ENCODE measurements at regions not wholly inside any gene's neighbourhood (a gene's known extent, or its start where the extent isn't known, plus 50 kb on each side); places are given as distances from the start of the nearest gene placed in this dataset.

- 46 to 52% methylated on average over 22 of the region's 22 CpGs for WGBS, 2 donors
- no peak overlapping the region for H3K4me3 ChIP-seq (ENCODE audit: low read depth in 1 of 2, low read length in 2 of 2)
- H3K4me1 ChIP-seq (ENCODE audit: control insufficient read depth in 2 of 2, insufficient read depth in 2 of 2, low read length in 1 of 2) = no peaks in the 10 kb centered on the region
- peaks cover 0 to 3% of the 10 kb centered on the region in 2 donors for H3K9me3 ChIP-seq (ENCODE audit: control insufficient read depth in 2 of 2, insufficient read depth in 1 of 2, low read depth in 1 of 2, low read length in 1 of 2)
- no peaks in the 10 kb centered on the region for H3K36me3 ChIP-seq (ENCODE audit: control insufficient read depth in 2 of 2, insufficient read depth in 2 of 2, low read length in 1 of 2)
- H3K27ac ChIP-seq (ENCODE audit: low read depth in 2 of 2, low read length in 1 of 2) = no peak overlapping the region
- H3K27me3 ChIP-seq (ENCODE audit: control insufficient read depth in 1 of 2, insufficient read depth in 2 of 2, low read length in 2 of 2) = no peaks in the 10 kb centered on the region
These were observed 212.5 kb downstream of the CTTN start for GRCh38 chr11:70610566-70611565.

- Histone ChIP-seq H3K27ac (ENCODE audit: low read depth in 2 of 2, low read length in 1 of 2) (no peak overlapping the region), H3K9me3 (ENCODE audit: control insufficient read depth in 2 of 2, insufficient read depth in 1 of 2, low read depth in 1 of 2, low read length in 1 of 2) (peaks cover 0 to 3% of the 10 kb centered on the region in 2 donors), H3K36me3 (ENCODE audit: control insufficient read depth in 2 of 2, insufficient read depth in 2 of 2, low read length in 1 of 2) (no peaks in the 10 kb centered on the region), H3K4me1 (ENCODE audit: control insufficient read depth in 2 of 2, insufficient read depth in 2 of 2, low read length in 1 of 2) (no peaks in the 10 kb centered on the region), H3K27me3 (ENCODE audit: control insufficient read depth in 1 of 2, insufficient read depth in 2 of 2, low read length in 2 of 2) (no peaks in the 10 kb centered on the region), H3K4me3 (ENCODE audit: low read depth in 1 of 2, low read length in 2 of 2) (no peak overlapping the region)
- WGBS, 2 donors = 39 to 48% methylated on average over 14 of the region's 14 CpGs
These were observed 213.5 kb downstream of the CTTN start for GRCh38 chr11:70611821-70612220.

DNA sequence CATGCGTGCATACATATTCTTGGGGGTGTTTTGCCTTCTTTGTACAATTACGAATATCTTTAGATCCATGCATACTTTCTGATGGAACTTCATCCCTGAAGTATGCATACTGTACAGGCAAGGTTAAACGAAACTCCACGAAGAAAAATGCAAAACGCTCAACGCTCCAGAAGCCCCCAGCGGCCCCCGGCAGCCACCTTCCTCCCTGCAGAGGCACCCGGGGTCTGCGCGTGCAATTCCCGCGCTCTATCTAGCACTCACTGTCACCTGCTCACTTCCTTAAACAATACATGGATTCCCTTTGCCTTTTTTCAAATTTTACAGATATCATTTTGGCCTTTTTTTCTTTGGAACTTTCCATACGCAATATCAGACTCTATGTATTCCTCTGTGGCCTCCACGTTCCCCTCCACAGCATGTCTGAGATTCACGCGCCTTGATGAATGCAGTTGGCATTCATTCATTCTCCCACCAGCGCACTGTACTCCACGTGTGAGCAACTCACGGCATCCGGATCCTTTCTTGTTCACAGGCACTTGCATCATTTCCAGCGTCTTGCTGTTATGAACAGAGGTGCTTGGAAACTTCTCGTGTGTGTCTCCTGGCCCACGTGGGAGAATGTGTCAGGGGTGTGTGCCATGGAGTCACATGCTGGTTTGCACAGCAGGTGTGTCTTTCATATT lies 214.3 kb downstream of the CTTN start:
- WGBS, 2 donors = 79 to 83% methylated on average over 24 of the region's 24 CpGs
- no peak overlapping the region for H3K27ac ChIP-seq (ENCODE audit: low read depth in 2 of 2, low read length in 1 of 2)
- no peak overlapping the region for H3K4me3 ChIP-seq (ENCODE audit: low read depth in 1 of 2, low read length in 2 of 2)
- no peaks in the 10 kb centered on the region for H3K36me3 ChIP-seq (ENCODE audit: control insufficient read depth in 2 of 2, insufficient read depth in 2 of 2, low read length in 1 of 2)
- peaks cover 0 to 3% of the 10 kb centered on the region in 2 donors for H3K9me3 ChIP-seq (ENCODE audit: control insufficient read depth in 2 of 2, insufficient read depth in 1 of 2, low read depth in 1 of 2, low read length in 1 of 2)
- H3K27me3 ChIP-seq (ENCODE audit: control insufficient read depth in 1 of 2, insufficient read depth in 2 of 2, low read length in 2 of 2) = no peaks in the 10 kb centered on the region
- H3K4me1 ChIP-seq (ENCODE audit: control insufficient read depth in 2 of 2, insufficient read depth in 2 of 2, low read length in 1 of 2) = no peaks in the 10 kb centered on the region

- 82 to 86% methylated on average over 7 of the region's 7 CpGs for WGBS, 2 donors
- H3K9me3 ChIP-seq (ENCODE audit: control insufficient read depth in 2 of 2, insufficient read depth in 1 of 2, low read depth in 1 of 2, low read length in 1 of 2) = peaks cover 0 to 3% of the 10 kb centered on the region in 2 donors
These were observed 215.8 kb downstream of the CTTN start for GRCh38 chr11:70614034-70614681.

DNA sequence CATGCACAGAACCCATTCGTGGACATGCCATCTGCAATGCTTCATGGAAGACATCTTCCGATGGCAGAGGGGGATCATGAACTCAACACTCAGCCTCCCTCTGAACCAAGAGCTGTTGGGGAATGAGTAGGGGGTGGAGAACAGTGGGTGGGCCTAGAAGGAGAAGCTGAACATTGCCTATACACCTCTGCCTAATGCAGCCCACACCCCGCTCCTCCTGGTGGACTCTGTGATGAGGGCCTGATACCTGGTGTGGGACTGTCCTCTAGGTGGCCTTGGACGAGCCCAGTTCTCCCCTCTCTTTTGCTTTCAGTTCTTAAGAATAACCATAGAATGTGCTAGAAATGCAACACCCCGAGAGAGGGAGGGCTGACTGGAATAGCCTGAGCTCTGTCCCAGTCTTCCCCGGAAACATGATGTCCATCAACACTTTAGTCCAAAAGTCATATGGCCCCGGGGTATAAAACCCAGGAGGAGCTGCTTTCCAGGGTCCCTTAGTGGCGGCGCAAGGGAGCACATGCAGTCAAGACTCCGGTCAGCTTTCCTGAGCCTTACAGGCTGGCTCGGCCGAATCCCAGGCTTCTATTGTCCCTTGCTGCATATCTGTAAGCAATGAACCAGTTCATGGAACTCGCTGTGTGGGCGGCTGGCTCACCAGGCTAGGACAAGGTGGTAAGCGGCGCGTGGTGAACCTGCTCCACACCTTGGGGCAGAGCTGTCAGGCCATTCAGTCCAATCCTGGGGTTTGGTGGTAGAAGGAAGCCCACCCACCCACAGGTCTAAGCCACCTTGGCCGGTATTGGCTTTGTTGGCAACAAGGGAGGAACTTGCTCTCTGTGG lies 216.9 kb downstream of the CTTN start:
- 93% methylated on average over 18 of the region's 18 CpGs for whole genome bisulfite sequencing, 2 donors
- Histone ChIP-seq H3K36me3 (ENCODE audit: control insufficient read depth in 2 of 2, insufficient read depth in 2 of 2, low read length in 1 of 2) (no peaks in the 10 kb centered on the region), H3K27ac (ENCODE audit: low read depth in 2 of 2, low read length in 1 of 2) (no peak overlapping the region), H3K27me3 (ENCODE audit: control insufficient read depth in 1 of 2, insufficient read depth in 2 of 2, low read length in 2 of 2) (no peaks in the 10 kb centered on the region), H3K4me3 (ENCODE audit: low read depth in 1 of 2, low read length in 2 of 2) (no peak overlapping the region), H3K9me3 (ENCODE audit: control insufficient read depth in 2 of 2, insufficient read depth in 1 of 2, low read depth in 1 of 2, low read length in 1 of 2) (peaks cover 0 to 3% of the 10 kb centered on the region in 2 donors), H3K4me1 (ENCODE audit: control insufficient read depth in 2 of 2, insufficient read depth in 2 of 2, low read length in 1 of 2) (no peaks in the 10 kb centered on the region)

More at GRCh38 chr11:70614034-70614681, 215.8 kb downstream of the CTTN start:
- no peaks in the 10 kb centered on the region for H3K36me3 ChIP-seq (ENCODE audit: control insufficient read depth in 2 of 2, insufficient read depth in 2 of 2, low read length in 1 of 2)
- no peaks in the 10 kb centered on the region for H3K4me1 ChIP-seq (ENCODE audit: control insufficient read depth in 2 of 2, insufficient read depth in 2 of 2, low read length in 1 of 2)
- H3K27me3 ChIP-seq (ENCODE audit: control insufficient read depth in 1 of 2, insufficient read depth in 2 of 2, low read length in 2 of 2) = no peaks in the 10 kb centered on the region
- no peak overlapping the region for H3K27ac ChIP-seq (ENCODE audit: low read depth in 2 of 2, low read length in 1 of 2)
- no peak overlapping the region for H3K4me3 ChIP-seq (ENCODE audit: low read depth in 1 of 2, low read length in 2 of 2)

DNA sequence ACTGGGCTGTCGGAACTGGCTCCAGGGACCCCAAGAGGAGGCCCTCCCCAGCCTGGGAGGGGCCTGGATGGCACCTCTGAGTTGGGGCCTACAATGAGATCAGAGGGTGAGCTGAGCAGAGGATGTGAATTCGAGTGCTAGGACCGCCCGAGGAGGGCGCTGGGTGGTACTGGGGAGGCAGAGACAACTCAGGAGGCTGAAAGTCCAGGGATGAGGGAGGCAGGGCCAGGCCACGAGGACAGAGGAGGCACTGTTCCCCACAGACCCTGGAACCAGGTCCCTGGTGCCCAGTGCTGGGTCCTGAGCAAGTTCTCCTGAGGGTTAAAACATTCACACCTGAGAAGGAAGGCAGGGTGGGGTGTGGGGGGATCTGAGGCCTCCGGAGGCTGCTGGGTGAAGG lies 218.0 kb downstream of the CTTN start:
- Histone ChIP-seq H3K9me3 (ENCODE audit: control insufficient read depth in 2 of 2, insufficient read depth in 1 of 2, low read depth in 1 of 2, low read length in 1 of 2) (peaks cover 3% of the 10 kb centered on the region in 2 donors), H3K4me3 (ENCODE audit: low read depth in 1 of 2, low read length in 2 of 2) (no peak overlapping the region), H3K27ac (ENCODE audit: low read depth in 2 of 2, low read length in 1 of 2) (no peak overlapping the region), H3K36me3 (ENCODE audit: control insufficient read depth in 2 of 2, insufficient read depth in 2 of 2, low read length in 1 of 2) (no peaks in the 10 kb centered on the region), H3K4me1 (ENCODE audit: control insufficient read depth in 2 of 2, insufficient read depth in 2 of 2, low read length in 1 of 2) (no peaks in the 10 kb centered on the region), H3K27me3 (ENCODE audit: control insufficient read depth in 1 of 2, insufficient read depth in 2 of 2, low read length in 2 of 2) (no peaks in the 10 kb centered on the region)
- WGBS, 2 donors = 87 to 89% methylated on average over 7 of the region's 7 CpGs

DNA sequence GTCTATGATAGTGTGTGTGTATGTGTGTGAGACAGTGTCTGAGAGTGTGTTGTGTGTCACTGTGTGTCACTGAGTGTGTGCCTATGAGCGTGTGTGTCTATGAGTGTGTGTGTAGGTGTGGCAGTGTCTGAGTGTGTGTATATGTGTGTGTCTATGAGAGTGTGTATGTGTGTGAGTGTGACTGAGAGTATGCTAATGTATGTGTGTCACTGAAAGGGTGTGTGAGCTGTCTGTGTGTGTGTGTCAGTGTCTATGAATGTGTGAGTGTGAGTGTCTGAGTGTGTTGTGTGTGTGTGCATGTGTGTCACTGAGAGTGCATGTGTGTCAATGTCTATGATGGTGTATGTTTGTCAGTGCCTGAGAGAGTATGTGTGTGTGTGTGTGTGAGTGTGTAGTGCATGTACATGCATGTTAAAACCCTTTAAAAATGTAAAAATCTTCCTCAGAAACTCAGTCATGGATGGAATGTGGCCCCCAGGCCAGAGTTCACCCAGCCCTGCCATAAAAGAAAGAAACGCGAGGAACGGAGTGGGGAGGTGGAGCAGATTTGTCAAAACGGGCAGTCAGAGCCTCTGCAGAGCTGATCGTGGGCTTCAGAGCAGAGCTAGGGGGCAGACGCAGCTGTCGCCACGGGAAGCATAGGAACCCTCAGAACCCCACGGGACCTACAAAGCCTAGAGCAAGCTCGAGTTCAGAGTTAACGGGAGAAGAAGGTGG lies 218.8 kb downstream of the CTTN start:
- 56 to 60% methylated on average over 12 of the region's 12 CpGs for WGBS, 2 donors
- Histone ChIP-seq H3K9me3 (ENCODE audit: control insufficient read depth in 2 of 2, insufficient read depth in 1 of 2, low read depth in 1 of 2, low read length in 1 of 2) (peaks cover 3% of the 10 kb centered on the region in 2 donors), H3K27me3 (ENCODE audit: control insufficient read depth in 1 of 2, insufficient read depth in 2 of 2, low read length in 2 of 2) (no peaks in the 10 kb centered on the region), H3K27ac (ENCODE audit: low read depth in 2 of 2, low read length in 1 of 2) (no peak overlapping the region), H3K36me3 (ENCODE audit: control insufficient read depth in 2 of 2, insufficient read depth in 2 of 2, low read length in 1 of 2) (no peaks in the 10 kb centered on the region), H3K4me1 (ENCODE audit: control insufficient read depth in 2 of 2, insufficient read depth in 2 of 2, low read length in 1 of 2) (no peaks in the 10 kb centered on the region), H3K4me3 (ENCODE audit: low read depth in 1 of 2, low read length in 2 of 2) (no peak overlapping the region)

GRCh38 chr11:70618431-70619101 lies 220.2 kb downstream of the CTTN start:
- WGBS, 2 donors = 88% methylated on average over 22 of the region's 22 CpGs
- H3K9me3 ChIP-seq (ENCODE audit: control insufficient read depth in 2 of 2, insufficient read depth in 1 of 2, low read depth in 1 of 2, low read length in 1 of 2) = peaks cover 3% of the 10 kb centered on the region in 2 donors
- no peaks in the 10 kb centered on the region for H3K27me3 ChIP-seq (ENCODE audit: control insufficient read depth in 1 of 2, insufficient read depth in 2 of 2, low read length in 2 of 2)
- no peaks in the 10 kb centered on the region for H3K36me3 ChIP-seq (ENCODE audit: control insufficient read depth in 2 of 2, insufficient read depth in 2 of 2, low read length in 1 of 2)
- no peak overlapping the region for H3K4me3 ChIP-seq (ENCODE audit: low read depth in 1 of 2, low read length in 2 of 2)
- H3K4me1 ChIP-seq (ENCODE audit: control insufficient read depth in 2 of 2, insufficient read depth in 2 of 2, low read length in 1 of 2) = no peaks in the 10 kb centered on the region
- H3K27ac ChIP-seq (ENCODE audit: low read depth in 2 of 2, low read length in 1 of 2) = no peak overlapping the region

Data from esophagus (tissue), 2 donors.